ENCODE measurements at regions not wholly inside any gene's neighbourhood (a gene's known extent, or its start where the extent isn't known, plus 50 kb on each side); places are given as distances from the start of the nearest gene placed in this dataset.

DNA sequence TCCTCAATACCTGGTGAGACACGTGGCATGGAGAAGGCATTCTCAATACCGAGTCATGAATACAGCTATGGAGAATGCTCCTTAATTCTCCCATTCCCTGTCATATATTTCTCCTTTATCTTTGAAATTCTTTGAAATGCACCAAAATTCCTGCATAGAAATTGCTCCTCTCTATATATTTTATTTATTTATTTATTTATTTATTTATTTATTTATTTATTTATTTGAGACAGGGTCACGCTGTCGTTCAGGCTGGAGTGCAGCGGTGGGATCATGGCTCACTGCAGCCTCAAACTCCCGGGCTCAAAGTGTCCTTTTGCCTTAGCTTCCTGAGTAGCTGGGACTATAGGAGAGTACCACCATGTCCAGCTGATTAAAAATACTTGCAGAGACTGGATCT lies 190.3 kb upstream of the MAF start:
- DNase-seq (ENCODE audit: low spot score), result no peak

DNA sequence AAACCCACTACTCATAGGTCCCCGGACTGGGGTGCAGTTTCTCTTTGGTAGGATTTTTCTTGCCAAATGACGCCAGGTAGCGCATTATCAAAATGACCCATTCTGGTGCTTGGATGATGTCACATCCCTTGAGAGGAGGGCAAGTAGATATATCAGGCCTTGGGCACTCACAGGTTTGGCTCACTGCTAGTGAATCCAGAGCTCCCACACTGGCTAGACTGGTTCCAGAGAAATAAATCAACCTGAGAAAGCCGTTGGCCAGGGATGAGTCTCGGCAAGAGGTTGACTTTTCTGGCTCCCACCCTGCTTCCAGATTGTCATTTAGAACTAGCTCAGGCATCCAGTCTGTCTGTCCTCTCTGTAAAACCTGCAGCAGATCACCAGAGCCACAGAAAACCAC lies 188.4 kb upstream of the MAF start:
- DNase-seq (ENCODE audit: low spot score), result no peak

DNA sequence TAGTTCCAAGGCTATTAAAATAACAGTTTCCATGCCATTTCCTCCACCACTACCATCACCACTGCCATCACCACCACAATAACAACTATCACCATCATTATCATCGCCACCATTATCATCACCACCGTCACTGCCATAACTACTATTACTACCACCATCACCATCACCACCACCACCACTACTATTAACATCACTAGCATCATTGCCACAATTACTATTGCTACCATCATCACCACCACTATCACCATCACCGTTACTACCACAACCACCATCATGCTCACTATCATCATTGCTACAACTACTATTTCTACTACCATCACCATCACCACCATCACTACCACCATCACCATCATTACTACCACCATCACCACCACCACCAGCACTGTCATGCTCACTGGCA lies 185.9 kb upstream of the MAF start:
- no peak for DNase-seq (ENCODE audit: low spot score)

DNA sequence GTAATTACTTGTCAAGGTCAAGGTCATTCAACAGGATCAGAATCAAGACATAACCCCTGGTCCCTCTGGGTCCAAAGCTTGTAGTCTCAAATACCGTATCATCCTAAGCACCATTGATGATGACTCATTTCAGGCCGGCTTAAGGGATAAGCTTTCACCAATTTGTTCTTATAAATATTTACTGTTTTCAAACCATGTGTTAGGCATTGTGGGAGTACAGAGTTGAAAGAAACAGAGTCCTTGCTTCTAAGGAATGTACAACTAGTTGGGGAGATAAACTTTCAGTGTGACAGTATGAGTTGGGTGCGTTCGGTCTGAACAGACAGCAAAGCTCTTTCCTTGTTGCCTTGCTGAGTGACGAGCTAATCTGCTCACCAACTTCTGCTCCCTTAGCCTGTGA lies 183.5 kb upstream of the MAF start:
- no peak for DNase-seq (ENCODE audit: low spot score)

DNA sequence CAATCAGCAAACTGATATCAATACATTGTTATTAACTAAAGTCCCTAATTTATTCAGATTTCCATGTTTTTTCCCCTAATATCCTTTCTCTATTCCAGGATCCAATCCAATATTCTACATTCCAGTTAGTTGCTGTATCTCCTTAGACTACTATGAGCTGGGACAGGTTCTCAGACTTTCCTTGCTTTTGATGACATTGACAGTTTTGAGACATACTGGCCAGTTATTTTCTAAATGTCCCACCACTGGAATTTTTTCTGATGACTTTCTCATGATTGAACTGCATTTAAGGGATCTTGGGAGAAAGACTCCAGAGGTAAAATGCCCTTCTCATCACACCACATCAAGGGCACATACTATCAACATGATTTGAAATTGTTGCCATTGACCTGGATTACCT lies 177.1 kb upstream of the MAF start:
- no peak for DNase-seq (ENCODE audit: low spot score)

DNA sequence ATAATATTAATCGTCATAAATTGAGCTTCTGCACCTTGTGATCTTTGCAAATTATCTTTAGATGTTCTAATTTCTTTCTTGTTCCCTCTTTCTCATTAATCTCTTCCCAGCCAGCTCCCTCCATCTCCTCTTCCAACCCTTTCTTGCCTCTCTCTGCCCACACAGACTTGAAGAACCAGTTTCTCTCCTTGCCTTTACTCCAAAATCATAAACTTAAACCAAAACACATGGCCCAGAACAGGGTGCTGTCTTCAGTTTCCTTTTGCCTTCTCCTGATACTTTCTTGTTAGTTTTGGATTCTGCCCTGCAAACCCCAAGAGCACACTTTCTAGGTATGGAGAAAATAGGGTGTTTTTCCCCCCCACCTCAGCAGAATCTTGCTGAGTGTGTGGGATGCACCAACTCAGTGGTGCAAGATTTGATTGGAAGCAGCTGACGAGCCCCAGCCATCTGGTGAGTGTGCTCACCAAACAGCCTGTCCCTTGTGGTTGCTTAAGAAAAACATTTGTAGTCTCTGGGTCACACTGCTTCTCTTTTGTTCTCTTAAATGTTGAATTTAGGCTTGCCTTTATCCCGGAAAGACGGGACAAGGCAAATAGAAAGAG lies 175.8 kb upstream of the MAF start:
- DNase-seq (ENCODE audit: low spot score), result no peak

DNA sequence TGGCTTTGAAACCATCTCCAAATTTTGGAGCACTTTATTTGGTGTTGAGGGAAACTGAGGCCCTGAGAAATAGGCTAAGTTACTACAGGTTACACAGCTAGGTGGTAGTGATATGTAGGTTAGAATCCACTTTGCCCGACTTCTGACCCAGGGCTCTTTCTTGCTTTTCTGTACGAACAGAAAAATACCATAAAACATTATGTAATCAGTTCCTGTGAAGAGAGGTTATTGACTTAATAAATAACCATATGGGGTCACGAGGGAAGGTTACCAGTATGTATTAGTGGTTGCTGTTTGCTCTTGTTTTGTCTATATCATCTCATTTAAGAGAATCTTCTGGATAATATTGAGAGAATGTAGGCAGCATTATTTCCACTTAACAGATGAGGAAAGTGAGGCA lies 172.2 kb upstream of the MAF start:
- DNase-seq (ENCODE audit: low spot score), result no peak

DNA sequence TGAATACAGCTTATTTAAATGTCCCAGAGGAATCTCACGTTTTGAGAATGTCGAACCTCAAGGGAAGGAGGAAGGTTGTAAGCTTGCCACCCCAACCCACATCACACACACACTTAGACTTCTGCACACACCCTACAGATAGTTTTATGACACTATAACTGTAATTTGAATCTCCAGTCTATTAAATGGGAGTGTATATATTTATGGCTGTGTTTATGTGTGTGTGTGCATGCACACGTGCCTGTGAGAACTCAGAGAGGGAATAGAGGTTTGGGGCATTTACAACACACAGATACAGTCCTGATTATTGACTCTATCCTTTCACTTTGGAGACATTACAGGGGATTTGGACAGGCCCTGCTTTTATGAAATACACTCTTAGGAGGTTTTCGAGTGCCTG lies 171.5 kb upstream of the MAF start:
- DNase-seq (ENCODE audit: low spot score), result no peak

DNA sequence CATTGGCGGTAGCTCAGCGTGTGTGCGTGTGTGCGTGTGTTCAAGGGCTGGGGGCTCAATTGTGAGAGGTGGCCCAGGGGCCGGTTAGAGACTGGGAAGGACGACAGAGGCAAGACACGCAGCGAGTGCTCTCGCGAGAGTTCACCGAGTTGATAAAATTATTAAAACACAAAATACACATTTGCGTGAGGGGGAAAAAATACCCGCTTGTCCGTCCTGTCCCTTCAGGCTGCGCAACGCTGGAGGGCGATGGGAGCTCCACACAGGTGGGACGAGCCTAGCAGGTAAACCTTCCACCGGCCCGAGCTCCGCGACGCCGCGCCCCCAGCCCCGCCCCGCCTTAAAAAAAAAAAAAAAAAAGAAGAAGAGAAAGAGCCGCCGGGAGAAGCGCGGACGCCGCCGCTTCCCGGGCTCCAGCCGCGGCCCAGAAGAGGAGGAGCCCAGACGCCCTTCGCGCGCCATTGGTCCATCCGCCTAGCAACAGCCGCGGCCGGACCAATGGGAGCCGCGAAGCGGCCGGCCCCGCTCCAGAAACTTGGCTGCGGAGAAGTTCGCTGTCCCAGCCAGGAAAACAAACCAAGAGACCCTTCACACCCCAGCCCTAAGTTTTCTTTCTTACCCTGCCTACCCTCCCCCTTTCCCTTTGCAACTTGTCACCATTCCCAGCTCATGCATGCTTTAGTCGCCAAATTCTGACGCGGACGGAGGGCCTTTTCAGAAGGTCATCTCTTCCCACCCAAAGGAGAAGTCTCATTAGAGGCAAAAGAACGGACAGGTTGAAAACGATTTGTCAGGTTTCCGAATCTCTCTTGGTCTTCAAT lies 169.9 kb upstream of the MAF start:
- DNase-seq (ENCODE audit: low spot score), result peak; percentile 90

DNA sequence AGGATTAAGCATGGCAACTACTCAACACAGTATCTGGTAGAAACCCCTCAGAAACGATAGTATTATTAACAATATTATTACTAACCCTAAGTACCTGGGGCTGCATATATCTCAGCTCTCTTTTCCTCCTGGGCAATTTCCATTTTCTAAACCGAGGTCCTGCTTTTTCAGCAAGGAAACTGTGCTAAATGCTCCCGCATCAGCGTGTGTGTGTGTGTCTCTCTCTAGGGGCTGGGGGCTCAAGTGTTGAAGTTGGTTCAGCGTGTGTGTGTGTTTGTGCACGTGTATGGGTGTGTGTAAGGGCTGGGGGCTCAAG lies 169.3 kb upstream of the MAF start:
- DNase-seq (ENCODE audit: low spot score), result no peak

DNA sequence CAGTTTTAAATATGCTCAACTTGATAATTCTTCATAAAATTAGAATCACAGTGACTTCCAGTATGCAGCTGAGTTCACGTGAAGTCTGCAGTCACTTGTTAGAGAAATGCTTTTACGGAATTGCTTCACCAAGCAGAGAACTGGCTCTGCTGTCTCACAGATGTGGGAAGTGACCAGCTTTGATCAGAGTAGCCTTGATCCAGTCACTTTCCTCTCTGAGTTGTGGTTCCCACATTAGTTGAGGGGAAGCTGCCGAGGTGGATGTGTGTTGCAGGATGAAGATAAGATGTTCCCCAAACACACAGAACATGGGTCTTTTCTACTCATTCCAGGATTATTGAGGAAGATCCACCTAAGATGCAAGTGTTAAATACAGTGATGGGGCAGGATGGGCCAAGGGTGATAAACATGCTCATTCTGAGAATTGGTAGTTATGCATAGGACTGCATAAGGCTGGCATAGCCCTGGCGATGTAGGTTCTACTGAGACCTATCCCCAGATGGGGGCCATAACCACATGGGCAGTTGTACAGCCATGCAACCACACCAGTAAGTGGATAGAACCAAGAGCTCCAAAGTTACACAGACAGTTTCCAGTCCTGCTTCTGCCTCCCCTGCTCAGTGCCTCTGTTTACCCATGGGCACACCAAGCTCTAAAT lies 168.9 kb upstream of the MAF start:
- no peak for DNase-seq (ENCODE audit: low spot score)

DNA sequence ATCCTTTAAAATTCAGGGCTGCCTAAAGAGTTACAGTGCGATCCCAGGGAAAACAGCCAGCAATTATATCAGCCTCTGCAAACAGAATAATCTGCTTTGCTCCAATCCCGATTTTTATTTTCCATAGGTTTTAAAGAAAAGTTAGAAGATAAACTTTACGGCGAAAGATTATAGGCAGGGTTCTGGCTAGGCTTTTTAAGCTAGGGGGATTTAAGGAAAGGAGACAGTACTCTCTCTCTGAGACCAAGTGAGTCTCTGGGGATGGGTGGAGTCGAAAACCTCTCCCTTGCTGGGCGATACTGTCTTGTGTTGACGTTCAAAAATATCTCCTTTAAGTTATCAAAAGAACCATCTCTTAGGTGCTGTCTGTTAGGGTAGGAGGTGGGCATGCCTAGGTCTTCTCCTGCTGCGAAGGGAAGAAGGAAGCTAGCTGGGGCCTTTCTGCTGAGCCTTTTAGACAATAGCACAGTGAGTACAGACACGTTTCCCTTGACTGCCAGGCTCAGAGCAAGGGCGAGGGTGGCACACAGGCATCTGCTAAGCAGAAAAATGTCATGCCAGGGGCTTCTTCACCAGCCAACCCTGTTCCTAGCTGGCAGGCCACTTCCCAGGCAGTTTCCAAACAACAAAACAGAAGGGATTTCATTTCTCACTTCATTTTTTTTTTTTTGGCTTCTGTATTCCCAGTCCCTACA lies 167.9 kb upstream of the MAF start:
- no peak for DNase-seq (ENCODE audit: low spot score)

DNA sequence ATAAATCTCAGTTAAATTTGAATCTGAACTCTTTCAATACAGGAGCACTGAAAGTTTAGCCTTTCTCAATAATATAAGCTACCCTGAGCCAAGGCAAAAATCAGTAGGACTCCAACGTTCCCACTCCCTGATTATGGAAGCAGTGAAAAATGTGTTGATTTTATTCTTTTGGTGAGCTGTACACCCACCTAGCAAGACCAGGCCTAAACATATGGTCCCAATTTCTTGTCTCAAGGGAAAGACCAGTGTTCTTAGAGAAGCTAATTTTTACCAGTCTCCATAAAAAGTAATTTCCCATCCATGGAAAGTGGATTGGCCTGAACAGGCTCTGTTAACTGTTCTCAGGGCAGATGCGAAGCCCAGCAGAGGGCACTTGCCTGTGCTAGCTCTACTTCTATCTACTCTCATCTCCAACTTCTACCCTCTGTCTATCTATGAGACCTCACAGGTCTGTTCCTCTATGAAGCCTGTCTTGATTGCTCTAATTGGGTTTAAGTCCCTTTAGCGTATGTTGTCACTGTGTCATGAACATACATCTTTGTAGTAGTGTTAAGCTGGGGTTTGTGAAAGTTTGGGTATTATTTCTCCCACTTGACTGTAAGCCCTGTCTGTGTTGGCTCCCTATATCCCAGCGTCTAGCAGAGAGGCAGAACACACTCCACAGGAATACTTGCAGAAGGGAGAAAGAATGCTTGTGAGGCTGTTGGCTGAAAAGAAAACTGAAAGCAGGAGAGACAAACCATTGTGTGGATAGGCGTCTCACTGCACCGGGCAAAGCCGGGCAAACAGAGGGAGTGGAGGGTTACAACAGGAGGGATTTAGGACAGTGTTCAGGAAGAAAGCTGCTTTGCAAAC lies 167.1 kb upstream of the MAF start:
- peak; percentile 37 for DNase-seq (ENCODE audit: low spot score)

DNA sequence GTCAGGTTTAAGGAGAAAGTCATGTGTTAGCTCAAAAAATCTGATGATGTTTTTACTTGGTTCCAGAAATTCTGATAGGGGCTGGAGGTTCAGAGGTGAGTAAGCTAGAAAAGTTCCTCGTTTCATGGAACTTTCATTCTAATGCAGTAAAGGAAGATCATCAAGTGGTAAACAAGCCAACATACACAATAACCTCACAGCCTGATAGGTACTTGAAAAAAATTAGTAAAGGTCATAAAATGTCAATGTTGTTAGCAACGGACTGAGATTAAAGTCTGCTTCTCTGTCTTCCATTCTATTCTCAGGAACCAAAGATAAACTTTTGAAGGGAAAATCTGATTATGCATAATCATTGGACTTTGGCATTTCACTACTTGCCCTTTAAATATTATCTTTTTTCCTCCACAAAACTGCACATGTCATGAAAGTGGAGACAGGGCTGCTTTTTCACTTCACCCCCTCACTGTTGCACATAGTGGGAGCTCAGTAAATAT lies 165.4 kb upstream of the MAF start:
- DNase-seq (ENCODE audit: low spot score), result no peak

DNA sequence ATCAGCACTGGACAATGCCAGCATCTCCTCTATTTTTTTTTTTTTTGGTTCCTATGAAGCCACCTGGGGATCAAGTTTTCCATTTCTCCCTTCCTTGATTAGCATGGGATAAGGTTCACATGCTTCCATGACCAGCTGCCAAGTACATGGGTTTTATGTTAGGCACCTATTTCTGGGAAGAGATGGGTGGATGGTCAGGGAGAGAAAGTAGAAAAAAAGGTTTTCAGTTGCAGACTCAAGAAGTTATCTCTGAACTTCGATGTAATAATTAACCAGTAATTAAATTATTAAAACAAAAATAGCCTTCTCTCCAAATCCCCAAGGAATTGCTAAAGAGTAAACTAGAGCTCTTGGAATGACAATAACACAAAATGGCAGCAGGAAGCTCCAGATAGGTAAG lies 164.9 kb upstream of the MAF start:
- DNase-seq (ENCODE audit: low spot score), result no peak

DNA sequence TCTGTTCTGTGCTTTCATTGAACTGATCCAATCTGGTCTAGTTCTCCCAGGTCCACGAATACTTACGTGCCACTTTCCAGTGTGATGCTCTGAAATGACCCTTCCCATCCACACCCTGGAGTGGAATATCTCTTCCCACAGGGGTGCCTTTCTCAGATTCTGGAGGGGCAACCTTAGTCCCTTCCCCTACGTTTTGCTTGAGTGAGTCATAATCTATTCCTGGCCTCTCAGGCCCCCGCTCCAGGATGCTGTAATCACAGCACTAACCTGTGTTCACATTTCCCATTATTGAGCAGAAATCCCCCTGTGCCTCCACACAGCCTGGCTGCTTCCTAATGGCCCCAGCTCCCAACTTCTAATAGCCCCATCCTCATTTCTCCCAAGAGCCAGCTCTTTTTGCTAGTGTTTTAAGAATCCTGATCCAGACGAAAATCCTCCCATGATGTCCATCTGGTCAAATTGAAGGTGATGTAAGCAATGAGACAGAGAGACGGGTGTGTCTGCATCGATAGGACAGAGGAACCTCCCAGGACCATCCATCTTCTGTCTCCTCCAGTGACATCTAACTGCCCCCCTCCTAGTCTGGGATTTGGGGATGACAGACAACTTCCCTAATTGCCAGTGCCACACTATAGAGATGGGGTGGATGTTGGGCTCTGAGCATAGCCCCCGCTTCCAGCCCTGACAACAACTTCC lies 164.0 kb upstream of the MAF start:
- no peak for DNase-seq (ENCODE audit: low spot score)

DNA sequence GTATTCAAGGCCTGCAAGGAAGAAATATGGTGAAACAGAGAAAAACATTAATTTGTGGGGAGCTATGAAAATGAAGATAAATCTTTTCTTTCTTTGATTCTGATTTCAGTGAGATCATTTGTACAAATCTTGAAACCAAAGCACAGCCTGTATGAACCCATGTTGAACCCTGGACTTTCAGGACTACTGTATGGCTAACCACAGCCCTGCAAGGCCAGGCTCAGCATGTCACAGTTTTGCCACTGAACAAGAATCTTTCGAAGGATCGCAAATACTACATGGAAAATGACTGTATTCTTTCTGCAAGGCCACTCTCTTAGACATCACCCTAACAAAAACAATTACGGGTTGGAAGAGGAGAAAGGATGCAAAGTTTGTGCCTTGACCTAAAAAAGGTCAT lies 161.7 kb upstream of the MAF start:
- DNase-seq (ENCODE audit: low spot score), result no peak

DNA sequence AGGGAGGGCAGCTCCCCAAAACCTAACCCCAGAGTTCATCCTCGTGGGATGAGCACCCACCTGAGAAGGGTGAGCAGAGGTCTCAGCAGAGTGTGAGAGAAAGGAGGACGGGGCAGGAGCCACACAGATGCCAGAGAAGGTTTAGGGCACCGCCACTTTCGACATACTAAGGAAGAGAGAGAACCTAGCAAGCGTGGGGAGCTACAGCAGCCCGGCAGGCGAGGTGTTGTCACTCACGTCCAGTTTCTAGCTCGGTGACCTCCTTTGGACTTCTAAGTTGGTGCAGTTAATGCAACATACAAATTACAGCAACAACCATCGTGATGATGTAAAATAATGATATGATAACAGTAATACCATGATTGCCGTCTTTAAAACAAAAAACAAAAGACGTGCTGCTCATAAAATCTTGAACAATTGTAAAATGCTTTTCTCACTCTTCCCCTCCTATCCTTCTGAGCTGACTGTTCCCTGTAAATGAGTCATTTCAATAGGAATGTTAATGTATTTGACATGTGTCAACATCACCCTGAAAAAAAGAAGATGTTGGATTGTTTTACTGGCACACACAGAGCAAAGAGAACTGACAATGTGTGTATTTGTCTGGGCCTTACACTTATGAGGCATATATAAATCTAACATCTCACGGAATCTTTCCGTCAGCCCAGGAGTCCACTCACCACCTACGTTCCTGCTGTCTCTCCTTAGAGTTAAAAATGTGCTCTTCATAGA lies 158.2 kb upstream of the MAF start:
- no peak for DNase-seq (ENCODE audit: low spot score)

DNA sequence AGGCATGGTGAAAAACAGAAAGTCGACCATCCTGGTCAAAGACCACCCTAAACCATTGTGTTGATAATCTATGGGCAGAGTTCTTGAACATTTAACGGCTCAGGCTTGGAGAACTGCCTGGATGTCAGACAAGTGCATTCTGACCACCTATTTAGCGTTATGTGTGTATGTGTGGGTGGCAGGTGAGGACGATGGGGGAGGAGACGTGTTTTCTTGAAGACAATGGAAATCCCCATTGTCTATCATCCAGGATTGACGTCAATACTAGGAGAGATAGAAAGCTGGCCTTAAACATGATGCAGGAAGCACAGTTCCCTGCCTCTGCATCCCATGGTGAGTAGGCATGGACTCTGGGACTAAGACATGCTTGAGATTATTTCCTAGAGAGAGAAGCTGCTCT lies 157.4 kb upstream of the MAF start:
- DNase-seq (ENCODE audit: low spot score), result no peak

DNA sequence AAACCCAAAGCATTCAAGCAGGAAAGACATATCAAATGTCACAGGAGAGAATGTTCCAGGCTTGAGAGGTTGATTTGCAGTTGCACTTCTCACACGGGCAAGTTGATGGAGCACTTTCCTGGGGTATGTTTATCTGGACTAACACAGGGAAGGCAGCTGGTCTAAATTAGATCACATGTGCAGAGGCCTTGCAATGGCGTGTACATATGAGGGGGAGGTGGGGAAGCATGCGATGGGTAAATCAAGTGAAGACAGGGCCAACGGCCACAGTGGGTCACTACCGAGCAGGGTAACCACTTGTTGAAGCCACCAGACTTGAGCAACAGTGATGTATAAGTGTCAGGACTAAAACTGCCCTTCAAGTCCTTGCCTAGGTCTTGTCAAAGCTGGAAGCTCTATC lies 156.6 kb upstream of the MAF start:
- DNase-seq (ENCODE audit: low spot score), result no peak

DNA sequence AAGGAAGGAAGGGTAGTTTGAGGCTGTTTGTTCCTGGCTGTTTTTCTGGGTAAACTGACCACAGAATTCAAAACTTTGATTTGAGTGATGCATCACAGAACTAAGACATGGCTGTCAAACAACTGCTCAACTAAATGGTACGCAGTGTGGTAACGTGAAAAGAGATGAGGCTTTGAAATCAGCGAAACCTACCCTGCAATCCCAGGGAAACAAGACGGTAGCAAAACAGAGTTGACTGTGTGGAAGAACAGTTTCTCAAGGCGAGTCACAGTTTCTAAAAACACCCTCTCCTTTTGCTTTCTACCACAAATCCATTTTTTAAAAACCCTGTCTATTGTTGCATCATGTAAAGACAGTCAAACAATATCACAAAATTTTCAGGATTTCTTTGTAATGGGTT lies 156.0 kb upstream of the MAF start:
- DNase-seq (ENCODE audit: low spot score), result no peak
